ENCODE measurements at regions not wholly inside any gene's neighbourhood (a gene's known extent, or its start where the extent isn't known, plus 50 kb on each side); places are given as distances from the start of the nearest gene placed in this dataset.

- peaks cover 5% of the 10 kb centered on the region for H3K4me1 ChIP-seq (ENCODE audit: control insufficient read depth, insufficient read depth, low read length)
- H3K9ac ChIP-seq (ENCODE audit: low read depth, low read length), result no peak overlapping the region
- no peaks in the 10 kb centered on the region for H3K27me3 ChIP-seq (ENCODE audit: control insufficient read depth, insufficient read depth, low read length)
- H3K36me3 ChIP-seq (ENCODE audit: insufficient read depth, low read length), result no peaks in the 10 kb centered on the region
- H3K4me3 ChIP-seq (ENCODE audit: low read length), result no peak overlapping the region
- H3K4me2 ChIP-seq (ENCODE audit: low read length), result no peak overlapping the region
- H3K9me3 ChIP-seq (replicated peaks; ENCODE audit: low read length), result no peaks in the 10 kb centered on the region
Observed at GRCh38 chr5:21672911-21673310, 1180.2 kb downstream of the CDH12 start.

- H3K4me3 ChIP-seq (ENCODE audit: low read length), result no peak overlapping the region
- H3K9ac ChIP-seq (ENCODE audit: low read depth, low read length), result no peak overlapping the region
- no peak overlapping the region for H3K4me2 ChIP-seq (ENCODE audit: low read length)
- no peaks in the 10 kb centered on the region for H3K27me3 ChIP-seq (ENCODE audit: control insufficient read depth, insufficient read depth, low read length)
- H3K36me3 ChIP-seq (ENCODE audit: insufficient read depth, low read length), result no peaks in the 10 kb centered on the region
- peaks cover 5% of the 10 kb centered on the region for H3K4me1 ChIP-seq (ENCODE audit: control insufficient read depth, insufficient read depth, low read length)
- no peaks in the 10 kb centered on the region for H3K9me3 ChIP-seq (replicated peaks; ENCODE audit: low read length)
Observed at GRCh38 chr5:21672360-21672759, 1180.8 kb downstream of the CDH12 start.

- H3K4me1 ChIP-seq (ENCODE audit: control insufficient read depth, insufficient read depth, low read length), result no peaks in the 10 kb centered on the region
- H3K9ac ChIP-seq (ENCODE audit: low read depth, low read length), result no peak overlapping the region
- H3K4me3 ChIP-seq (ENCODE audit: low read length), result no peak overlapping the region
- H3K27me3 ChIP-seq (ENCODE audit: control insufficient read depth, insufficient read depth, low read length), result no peaks in the 10 kb centered on the region
- no peaks in the 10 kb centered on the region for H3K9me3 ChIP-seq (replicated peaks; ENCODE audit: low read length)
- no peak overlapping the region for H3K4me2 ChIP-seq (ENCODE audit: low read length)
- H3K36me3 ChIP-seq (ENCODE audit: insufficient read depth, low read length), result no peaks in the 10 kb centered on the region
Observed at GRCh38 chr5:21665524-21665923, 1187.6 kb downstream of the CDH12 start.

DNA sequence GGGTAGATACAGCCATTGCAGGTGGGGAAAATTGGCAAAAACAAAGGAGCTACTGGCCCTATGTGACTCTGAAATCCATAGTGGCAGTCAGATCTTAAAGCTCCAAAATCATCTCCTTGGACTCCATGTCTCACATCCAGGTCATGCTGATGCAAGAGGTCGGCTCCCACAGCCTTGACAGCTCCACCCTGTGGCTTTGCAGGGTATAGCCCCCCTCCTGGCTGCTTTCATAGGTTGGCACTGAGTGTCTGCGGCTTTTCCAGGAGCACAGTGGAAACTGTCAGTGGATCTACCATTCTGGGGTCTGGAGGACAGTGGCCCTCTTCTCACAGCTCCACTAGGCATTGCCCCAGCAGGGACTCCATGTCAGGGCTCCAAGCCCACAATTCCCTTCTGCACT, 1190.1 kb downstream of the CDH12 start:
- no peaks in the 10 kb centered on the region for H3K36me3 ChIP-seq (ENCODE audit: insufficient read depth, low read length)
- H3K9ac ChIP-seq (ENCODE audit: low read depth, low read length), result no peak overlapping the region
- H3K4me1 ChIP-seq (ENCODE audit: control insufficient read depth, insufficient read depth, low read length), result no peaks in the 10 kb centered on the region
- no peak overlapping the region for H3K4me2 ChIP-seq (ENCODE audit: low read length)
- H3K27me3 ChIP-seq (ENCODE audit: control insufficient read depth, insufficient read depth, low read length), result no peaks in the 10 kb centered on the region
- no peaks in the 10 kb centered on the region for H3K9me3 ChIP-seq (replicated peaks; ENCODE audit: low read length)
- H3K4me3 ChIP-seq (ENCODE audit: low read length), result no peak overlapping the region

DNA sequence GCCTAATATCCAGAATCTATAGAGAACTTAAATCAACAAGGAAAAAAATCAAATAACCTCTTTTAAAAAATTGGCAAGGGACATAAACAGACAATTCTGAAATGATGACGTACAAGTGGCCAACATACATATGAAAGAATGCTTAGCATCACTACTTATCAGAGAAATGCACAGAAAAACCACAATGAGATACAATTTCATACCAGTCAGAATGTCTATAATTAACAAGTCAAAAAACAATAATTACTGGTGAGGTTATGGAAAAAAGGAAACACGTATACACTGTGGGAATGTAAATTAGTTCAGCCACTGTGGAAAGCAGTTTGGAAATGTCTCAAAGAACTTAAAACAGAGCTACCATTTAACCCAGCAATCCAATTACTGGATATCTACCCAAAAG, 1192.0 kb downstream of the CDH12 start:
- Histone ChIP-seq H3K4me1 (ENCODE audit: control insufficient read depth, insufficient read depth, low read length) (no peaks in the 10 kb centered on the region), H3K27me3 (ENCODE audit: control insufficient read depth, insufficient read depth, low read length) (no peaks in the 10 kb centered on the region), H3K9ac (ENCODE audit: low read depth, low read length) (no peak overlapping the region), H3K4me2 (ENCODE audit: low read length) (no peak overlapping the region), H3K9me3 (replicated peaks; ENCODE audit: low read length) (no peaks in the 10 kb centered on the region), H3K36me3 (ENCODE audit: insufficient read depth, low read length) (no peaks in the 10 kb centered on the region), H3K4me3 (ENCODE audit: low read length) (no peak overlapping the region)

DNA sequence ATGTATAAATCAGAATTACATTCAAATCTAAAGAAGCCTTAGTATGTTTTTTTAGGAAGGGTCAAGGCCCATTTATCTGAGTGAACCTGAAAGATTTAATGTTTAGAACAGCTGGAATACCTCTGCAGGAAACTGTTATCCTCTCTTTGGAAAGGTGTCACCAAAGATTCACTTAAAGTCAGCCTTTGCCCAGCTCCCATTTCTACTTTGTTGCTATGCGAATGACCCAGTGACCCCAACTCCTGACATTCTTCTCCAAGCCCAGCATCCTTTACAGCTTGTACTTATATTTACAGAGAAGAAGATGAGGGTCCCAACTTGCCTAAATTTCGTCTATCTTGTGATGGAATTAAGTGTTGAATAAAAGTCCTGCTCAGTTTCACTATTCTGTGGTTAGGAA, 1198.6 kb downstream of the CDH12 start:
- no peaks in the 10 kb centered on the region for H3K4me1 ChIP-seq (ENCODE audit: control insufficient read depth, insufficient read depth, low read length)
- H3K4me3 ChIP-seq (ENCODE audit: low read length), result no peak overlapping the region
- H3K9ac ChIP-seq (ENCODE audit: low read depth, low read length), result no peak overlapping the region
- H3K27me3 ChIP-seq (ENCODE audit: control insufficient read depth, insufficient read depth, low read length), result no peaks in the 10 kb centered on the region
- H3K36me3 ChIP-seq (ENCODE audit: insufficient read depth, low read length), result no peaks in the 10 kb centered on the region
- H3K9me3 ChIP-seq (replicated peaks; ENCODE audit: low read length), result no peaks in the 10 kb centered on the region
- no peak overlapping the region for H3K4me2 ChIP-seq (ENCODE audit: low read length)

- Histone ChIP-seq H3K9me3 (replicated peaks; ENCODE audit: low read length) (no peaks in the 10 kb centered on the region), H3K4me1 (ENCODE audit: control insufficient read depth, insufficient read depth, low read length) (peaks cover 4% of the 10 kb centered on the region), H3K4me3 (ENCODE audit: low read length) (no peak overlapping the region), H3K9ac (ENCODE audit: low read depth, low read length) (no peak overlapping the region), H3K4me2 (ENCODE audit: low read length) (no peak overlapping the region), H3K36me3 (ENCODE audit: insufficient read depth, low read length) (no peaks in the 10 kb centered on the region), H3K27me3 (ENCODE audit: control insufficient read depth, insufficient read depth, low read length) (no peaks in the 10 kb centered on the region)
Observed at GRCh38 chr5:21649969-21650368, 1203.2 kb downstream of the CDH12 start.

DNA sequence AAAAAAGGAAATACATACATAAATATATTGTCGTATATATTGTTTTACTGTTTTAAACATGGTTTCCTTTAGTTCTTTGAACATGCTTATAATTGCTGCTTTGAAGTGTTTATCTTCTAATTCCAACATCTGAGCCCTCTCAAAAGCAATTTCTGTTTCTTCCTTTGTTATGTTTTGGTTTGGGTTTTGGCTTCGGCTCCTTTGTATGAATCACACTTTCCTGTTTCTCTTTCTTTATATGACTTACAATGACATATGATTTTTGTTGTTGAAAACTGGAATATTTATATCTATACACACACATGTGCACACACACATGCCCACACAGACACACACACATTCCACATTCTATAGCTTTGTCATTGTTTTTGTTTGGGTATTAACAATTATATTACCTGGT, 1206.7 kb downstream of the CDH12 start:
- H3K27me3 ChIP-seq (ENCODE audit: control insufficient read depth, insufficient read depth, low read length), result no peaks in the 10 kb centered on the region
- H3K4me3 ChIP-seq (ENCODE audit: low read length), result no peak overlapping the region
- H3K4me2 ChIP-seq (ENCODE audit: low read length), result no peak overlapping the region
- peaks cover 4% of the 10 kb centered on the region for H3K4me1 ChIP-seq (ENCODE audit: control insufficient read depth, insufficient read depth, low read length)
- no peak overlapping the region for H3K9ac ChIP-seq (ENCODE audit: low read depth, low read length)
- no peaks in the 10 kb centered on the region for H3K36me3 ChIP-seq (ENCODE audit: insufficient read depth, low read length)
- no peaks in the 10 kb centered on the region for H3K9me3 ChIP-seq (replicated peaks; ENCODE audit: low read length)

- no peak overlapping the region for H3K4me2 ChIP-seq (ENCODE audit: low read length)
- peaks cover 4% of the 10 kb centered on the region for H3K4me1 ChIP-seq (ENCODE audit: control insufficient read depth, insufficient read depth, low read length)
- no peak overlapping the region for H3K4me3 ChIP-seq (ENCODE audit: low read length)
- no peaks in the 10 kb centered on the region for H3K36me3 ChIP-seq (ENCODE audit: insufficient read depth, low read length)
- no peaks in the 10 kb centered on the region for H3K9me3 ChIP-seq (replicated peaks; ENCODE audit: low read length)
- no peak overlapping the region for H3K9ac ChIP-seq (ENCODE audit: low read depth, low read length)
- no peaks in the 10 kb centered on the region for H3K27me3 ChIP-seq (ENCODE audit: control insufficient read depth, insufficient read depth, low read length)
Observed at GRCh38 chr5:21644032-21644431, 1209.1 kb downstream of the CDH12 start.

GRCh38 chr5:21642312-21642711, 1210.8 kb downstream of the CDH12 start:
- H3K36me3 ChIP-seq (ENCODE audit: insufficient read depth, low read length), result no peaks in the 10 kb centered on the region
- H3K27me3 ChIP-seq (ENCODE audit: control insufficient read depth, insufficient read depth, low read length), result no peaks in the 10 kb centered on the region
- H3K9ac ChIP-seq (ENCODE audit: low read depth, low read length), result no peak overlapping the region
- no peak overlapping the region for H3K4me3 ChIP-seq (ENCODE audit: low read length)
- H3K4me1 ChIP-seq (ENCODE audit: control insufficient read depth, insufficient read depth, low read length), result peaks cover 4% of the 10 kb centered on the region
- H3K9me3 ChIP-seq (replicated peaks; ENCODE audit: low read length), result no peaks in the 10 kb centered on the region
- H3K4me2 ChIP-seq (ENCODE audit: low read length), result no peak overlapping the region

- H3K9ac ChIP-seq (ENCODE audit: low read depth, low read length), result no peak overlapping the region
- no peak overlapping the region for H3K4me3 ChIP-seq (ENCODE audit: low read length)
- H3K4me2 ChIP-seq (ENCODE audit: low read length), result no peak overlapping the region
- no peaks in the 10 kb centered on the region for H3K36me3 ChIP-seq (ENCODE audit: insufficient read depth, low read length)
- no peaks in the 10 kb centered on the region for H3K4me1 ChIP-seq (ENCODE audit: control insufficient read depth, insufficient read depth, low read length)
- no peaks in the 10 kb centered on the region for H3K27me3 ChIP-seq (ENCODE audit: control insufficient read depth, insufficient read depth, low read length)
- no peaks in the 10 kb centered on the region for H3K9me3 ChIP-seq (replicated peaks; ENCODE audit: low read length)
Observed at GRCh38 chr5:21623831-21624230, 1229.3 kb downstream of the CDH12 start.

GRCh38 chr5:21615195-21615765, 1237.9 kb downstream of the CDH12 start:
- Histone ChIP-seq H3K36me3 (ENCODE audit: insufficient read depth, low read length) (no peaks in the 10 kb centered on the region), H3K9ac (ENCODE audit: low read depth, low read length) (no peak overlapping the region), H3K4me3 (ENCODE audit: low read length) (no peak overlapping the region), H3K4me1 (ENCODE audit: control insufficient read depth, insufficient read depth, low read length) (no peaks in the 10 kb centered on the region), H3K4me2 (ENCODE audit: low read length) (no peak overlapping the region), H3K27me3 (ENCODE audit: control insufficient read depth, insufficient read depth, low read length) (no peaks in the 10 kb centered on the region), H3K9me3 (replicated peaks; ENCODE audit: low read length) (no peaks in the 10 kb centered on the region)
